ENCODE measurements at regions not wholly inside any gene's neighbourhood (a gene's known extent, or its start where the extent isn't known, plus 50 kb on each side); places are given as distances from the start of the nearest gene placed in this dataset.

GRCh38 chr3:99131876-99132275, 230.4 kb upstream of the DCBLD2 start:
- TF ChIP-seq CTCF (IDR thresholded peaks at IDR 0.05) (no peak), POLR2A (IDR thresholded peaks at IDR 0.05) (no peak)

Measured in esophagus squamous epithelium (tissue), 4 donors.